SK-N-SH treated with all-trans-retinoic acid at 6 μM for 48 hours (cell line): ENCODE measurements at regions not wholly inside any gene's neighbourhood (a gene's known extent, or its start where the extent isn't known, plus 50 kb on each side); places are given as distances from the start of the nearest gene placed in this dataset.

ENCODE experiments used
- ATAC-seq: fragments of 200-7000 bp; cut with Tn5 transposase; 3 replicates; pipeline ENCODE4 v1.9.1; 2020; ENCODE audit warnings: mild to moderate bottlenecking, moderate library complexity
- ARNTL ChIP-seq: fragments of 450-650 bp; formaldehyde crosslinking; IDR thresholded peaks from 2 replicates; pipeline ENCODE4 v1.5.0; 2020; ENCODE audit warnings: low read depth, mild to moderate bottlenecking, moderate library complexity, borderline replicate concordance
- BACH2 ChIP-seq: fragments of 250-450 bp; sonication (Bioruptor Pico); IDR thresholded peaks from 2 replicates; pipeline ENCODE4 v1.9.0; 2021; ENCODE audit warnings: mild to moderate bottlenecking, borderline replicate concordance
- CREB5 ChIP-seq: fragments of 250-450 bp; sonication (Bioruptor Pico); IDR thresholded peaks from 2 replicates; pipeline ENCODE4 v1.5.1; 2020; ENCODE audit warnings: low read depth, mild to moderate bottlenecking, moderate library complexity
- CSDC2 ChIP-seq: fragments of 250-450 bp; sonication (Bioruptor Pico); IDR thresholded peaks from 2 replicates; pipeline ENCODE4 v1.5.0; 2020; ENCODE audit warnings: mild to moderate bottlenecking, moderate library complexity
- CSRNP3 ChIP-seq: fragments of 250-450 bp; sonication (Bioruptor Pico); IDR thresholded peaks from 2 replicates; pipeline ENCODE4 v1.5.1; 2021; ENCODE audit warnings: mild to moderate bottlenecking, moderate library complexity
- ESRRG ChIP-seq: fragments of 250-450 bp; sonication (Bioruptor Pico); IDR thresholded peaks from 2 replicates; pipeline ENCODE4 v1.6.1; 2021; ENCODE audit warnings: mild to moderate bottlenecking
- GLIS3 ChIP-seq: fragments of 250-450 bp; sonication (Bioruptor Pico); IDR thresholded peaks from 2 replicates; pipeline ENCODE4 v1.5.0; 2020; ENCODE audit warnings: mild to moderate bottlenecking, moderate library complexity
- ISL1 ChIP-seq: fragments of 250-450 bp; sonication (Bioruptor Pico); IDR thresholded peaks from 2 replicates; pipeline ENCODE4 v2.1.2; 2022; ENCODE audit warnings: mild to moderate bottlenecking, moderate library complexity
- POU6F1 ChIP-seq: fragments of 250-450 bp; sonication (Bioruptor Pico); IDR thresholded peaks from 2 replicates; pipeline ENCODE4 v1.8.0; 2021; ENCODE audit warnings: low read depth, mild to moderate bottlenecking, moderate library complexity, borderline replicate concordance
- PPARA ChIP-seq: fragments of 250-450 bp; sonication (Bioruptor Pico); IDR thresholded peaks from 2 replicates; pipeline ENCODE4 v1.5.0; 2020; ENCODE audit warnings: mild to moderate bottlenecking, borderline replicate concordance
- RARB ChIP-seq: fragments of 250-450 bp; sonication (Bioruptor Pico); IDR thresholded peaks from 2 replicates; pipeline ENCODE4 v1.8.0; 2021; ENCODE audit warnings: mild to moderate bottlenecking, moderate library complexity
- SNAI2 ChIP-seq: fragments of 250-450 bp; sonication (Bioruptor Pico); IDR thresholded peaks from 2 replicates; pipeline ENCODE4 v1.5.0; 2020; ENCODE audit warnings: mild to moderate bottlenecking, moderate library complexity
- TOX ChIP-seq: fragments of 250-450 bp; sonication (Bioruptor Pico); IDR thresholded peaks from 2 replicates; pipeline ENCODE4 v1.8.0; 2021; ENCODE audit warnings: mild to moderate bottlenecking, moderate library complexity, borderline replicate concordance
- TSHZ2 ChIP-seq: fragments of 250-450 bp; sonication (Bioruptor Pico); IDR thresholded peaks from 2 replicates; pipeline ENCODE4 v1.5.0; 2020; ENCODE audit warnings: mild to moderate bottlenecking, moderate library complexity
- ZC3H10 ChIP-seq: fragments of 250-450 bp; sonication (Bioruptor Pico); IDR thresholded peaks from 2 replicates; pipeline ENCODE4 v1.5.1; 2021; ENCODE audit warnings: mild to moderate bottlenecking, moderate library complexity
- ZFP3 ChIP-seq: fragments of 250-450 bp; sonication (Bioruptor Pico); IDR thresholded peaks from 2 replicates; pipeline ENCODE4 v1.5.0; 2020; ENCODE audit warnings: mild to moderate bottlenecking, moderate library complexity
- ZFP30 ChIP-seq: fragments of 450-650 bp; formaldehyde crosslinking; IDR thresholded peaks from 2 replicates; pipeline ENCODE4 v1.5.0; 2022; ENCODE audit warnings: mild to moderate bottlenecking, moderate library complexity
- ZNF565 ChIP-seq: fragments of 450-650 bp; formaldehyde crosslinking; conservative IDR thresholded peaks from 2 replicates; pipeline ENCODE4 v1.5.0; 2020; ENCODE audit warnings: low read depth, mild to moderate bottlenecking, moderate library complexity
- ZNF70 ChIP-seq: fragments of 450-650 bp; formaldehyde crosslinking; IDR thresholded peaks from 2 replicates; pipeline ENCODE4 v1.5.0; 2020; ENCODE audit warnings: mild to moderate bottlenecking, moderate library complexity
- ZNF8 ChIP-seq: fragments of 450-650 bp; formaldehyde crosslinking; IDR thresholded peaks from 2 replicates; pipeline ENCODE4 v1.5.0; 2020; ENCODE audit warnings: mild to moderate bottlenecking, moderate library complexity

- ATAC-seq, result peak; percentile 40; the same call in 2 of the 3 replicates
- TF ChIP-seq PPARA (CRISPR knock-in tag) (no peak), ESRRG (no peak)
Observed at GRCh38 chr9:115717711-115718173, 435.8 kb upstream of the PAPPA start.

- TF ChIP-seq ARNTL (CRISPR knock-in tag), result no peak
- no peak for TF ChIP-seq TOX
- TF ChIP-seq RARB (CRISPR knock-in tag), result no peak
- no peak for TF ChIP-seq ZFP30 (CRISPR knock-in tag)
- no peak for TF ChIP-seq ISL1
- TF ChIP-seq GLIS3 (CRISPR knock-in tag), result no peak
- TF ChIP-seq SNAI2 (CRISPR knock-in tag), result no peak
- no peak for TF ChIP-seq POU6F1 (CRISPR knock-in tag)
- no peak for TF ChIP-seq CREB5 (CRISPR knock-in tag)
- ATAC-seq, result no peak
Observed at GRCh38 chr9:115730396-115730795, 423.2 kb upstream of the PAPPA start.

GRCh38 chr9:115730845-115731244, 422.7 kb upstream of the PAPPA start:
- ATAC-seq, result no peak
- TF ChIP-seq ISL1 (no peak), ZFP30 (CRISPR knock-in tag) (no peak), PPARA (CRISPR knock-in tag) (no peak), ZNF70 (CRISPR knock-in tag) (no peak)
- TF ChIP-seq, all 23 proteins: peak for 0

- TF ChIP-seq PPARA (CRISPR knock-in tag), result no peak
- no peak for TF ChIP-seq RARB (CRISPR knock-in tag)
- no peak for TF ChIP-seq ZNF70 (CRISPR knock-in tag)
- no peak for TF ChIP-seq ESRRG
- no peak for TF ChIP-seq SNAI2 (CRISPR knock-in tag)
- no peak for TF ChIP-seq BACH2 (CRISPR knock-in tag)
- TF ChIP-seq TSHZ2 (CRISPR knock-in tag), result no peak
- no peak for TF ChIP-seq ZNF8 (CRISPR knock-in tag)
- no peak for TF ChIP-seq CREB5 (CRISPR knock-in tag)
- no peak for TF ChIP-seq ZC3H10 (CRISPR knock-in tag)
- no peak for TF ChIP-seq ZNF565
- no peak for TF ChIP-seq TOX
- TF ChIP-seq CSDC2 (CRISPR knock-in tag), result no peak
- TF ChIP-seq CSRNP3 (CRISPR knock-in tag), result no peak
- no peak for TF ChIP-seq ISL1
- TF ChIP-seq GLIS3 (CRISPR knock-in tag), result no peak
- no peak for TF ChIP-seq ZFP3 (CRISPR knock-in tag)
- TF ChIP-seq POU6F1 (CRISPR knock-in tag), result no peak
- no peak for TF ChIP-seq ARNTL (CRISPR knock-in tag)
- no peak for TF ChIP-seq ZFP30 (CRISPR knock-in tag)
- TF ChIP-seq, all 23 proteins: peak for 0
- ATAC-seq, result no peak
Observed at GRCh38 chr9:115733318-115734110, 420.1 kb upstream of the PAPPA start.
